OCI-LY1 (cell line): ENCODE measurements at regions not wholly inside any gene's neighbourhood (a gene's known extent, or its start where the extent isn't known, plus 50 kb on each side); places are given as distances from the start of the nearest gene placed in this dataset.

Source experiments
- H2AFZ ChIP-seq: fragments of 200-600 bp; sonication (generic), shearing (Covaris generic); 2 replicates; pipeline ENCODE4 v1.6.0; 2014; ENCODE audit warnings: antibody characterized with exemption, mild to moderate bottlenecking, low read length
- H3F3A ChIP-seq: fragments of 200-600 bp; sonication (generic), shearing (Covaris generic); 2 replicates; pipeline ENCODE4 v1.6.0; 2014; ENCODE audit warnings: mild to moderate bottlenecking, antibody characterized with exemption, low read length, moderate library complexity; ENCODE audit not compliant: insufficient read depth
- H3K27ac ChIP-seq: fragments of 200-600 bp; sonication (generic); 2 replicates; pipeline ENCODE4 v1.5.1; 2014; ENCODE audit warnings: low read length, mixed run types, mild to moderate bottlenecking, low read depth; ENCODE audit not compliant: poor library complexity, severe bottlenecking
- H3K27me3 ChIP-seq: fragments of 200-600 bp; sonication (generic); 2 replicates; pipeline ENCODE4 v1.6.0; 2014; ENCODE audit warnings: antibody characterized with exemption, mild to moderate bottlenecking, low read length, moderate library complexity; ENCODE audit not compliant: insufficient read depth
- H3K36me3 ChIP-seq: fragments of 200-600 bp; sonication (generic); 2 replicates; pipeline ENCODE4 v1.6.1; 2014; ENCODE audit warnings: mild to moderate bottlenecking, antibody characterized with exemption, low read length, moderate library complexity, mixed read lengths; ENCODE audit not compliant: insufficient read depth
- H3K4me1 ChIP-seq: fragments of 200-600 bp; sonication (generic); 2 replicates; pipeline ENCODE4 v1.5.1; 2014; ENCODE audit warnings: mild to moderate bottlenecking, low read length, moderate library complexity; ENCODE audit not compliant: insufficient read depth, severe bottlenecking
- H3K4me2 ChIP-seq: fragments of 200-600 bp; sonication (generic), shearing (Covaris generic); 2 replicates; pipeline ENCODE4 v1.6.1; 2014; ENCODE audit warnings: low read length
- H3K4me3 ChIP-seq: fragments of 200-600 bp; sonication (generic); 2 replicates; pipeline ENCODE4 v1.5.1; 2014; ENCODE audit warnings: low read length, low read depth, mild to moderate bottlenecking, mixed read lengths; ENCODE audit not compliant: poor library complexity, severe bottlenecking
- H3K79me2 ChIP-seq: fragments of 200-600 bp; shearing (Covaris generic); 2 replicates; pipeline ENCODE4 v1.6.1; 2016; ENCODE audit warnings: mixed run types, low read length, mixed read lengths; ENCODE audit not compliant: insufficient read depth
- H3K9ac ChIP-seq: fragments of 200-600 bp; sonication (generic), shearing (Covaris generic); 2 replicates; pipeline ENCODE4 v1.6.1; 2014; ENCODE audit warnings: mild to moderate bottlenecking, low read length, mixed read lengths
- H3K9me2 ChIP-seq: fragments of 200-600 bp; sonication (generic), shearing (Covaris generic); 2 replicates; pipeline ENCODE4 v1.6.1; 2014; ENCODE audit warnings: low read depth, mild to moderate bottlenecking, low read length, mixed read lengths
- H3K9me3 ChIP-seq: fragments of 200-600 bp; shearing (Covaris generic); 2 replicates; pipeline ENCODE4 v1.6.1; 2014; ENCODE audit warnings: low read length, mixed read lengths
- H4K20me1 ChIP-seq: fragments of 200-600 bp; sonication (generic), shearing (Covaris generic); 2 replicates; pipeline ENCODE4 v1.6.0; 2016; ENCODE audit warnings: mild to moderate bottlenecking, low read length; ENCODE audit not compliant: insufficient read depth
- CTCF ChIP-seq: fragments of 200-600 bp; sonication (generic), shearing (Covaris generic); IDR thresholded peaks from 2 replicates; pipeline ENCODE4 v1.5.1; 2017; ENCODE audit warnings: mild to moderate bottlenecking, antibody characterized with exemption, low read length, moderate library complexity, mixed read lengths
- EZH2 ChIP-seq: fragments of 200-600 bp; sonication (generic), shearing (Covaris generic); IDR thresholded peaks from 2 replicates; pipeline ENCODE4 v1.8.0; 2017; ENCODE audit warnings: borderline replicate concordance, mixed run types, mild to moderate bottlenecking, antibody characterized with exemption, low read length, moderate library complexity, mixed read lengths

GRCh38 chr2:176745543-176746200, 466.9 kb upstream of the HNRNPA3 start:
- Histone ChIP-seq H3K9ac (no peak overlapping the region), H3K27ac (no peak overlapping the region)

DNA sequence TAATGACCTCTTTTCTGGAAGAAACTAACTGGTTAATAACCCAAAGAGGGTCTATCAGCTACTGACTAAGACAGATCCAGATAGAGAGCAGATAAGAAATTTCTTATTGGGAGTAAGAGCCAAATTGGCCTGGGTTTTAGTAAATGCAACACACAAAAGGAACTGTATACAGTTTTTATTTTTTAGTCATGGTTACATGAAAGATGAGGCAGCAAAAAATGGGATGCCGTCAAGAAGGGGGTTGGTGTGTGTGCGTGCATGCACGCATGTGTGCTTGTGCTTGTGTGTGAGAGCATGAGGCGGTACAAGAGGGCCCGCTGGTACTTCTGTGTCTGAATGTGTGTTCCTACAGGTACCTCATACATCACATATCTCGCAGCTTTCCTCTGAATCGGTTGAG, 466.2 kb upstream of the HNRNPA3 start:
- no peaks in the 10 kb centered on the region for H3F3A ChIP-seq
- H2AFZ ChIP-seq, result no peak overlapping the region
- H3K4me3 ChIP-seq, result no peak overlapping the region
- no peaks in the 10 kb centered on the region for H3K9me2 ChIP-seq
- H3K4me1 ChIP-seq, result no peaks in the 10 kb centered on the region
- TF ChIP-seq CTCF (no peak), EZH2 (no peak)
- no peak overlapping the region for H3K4me2 ChIP-seq
- H3K27me3 ChIP-seq, result no peaks in the 10 kb centered on the region
- no peaks in the 10 kb centered on the region for H3K79me2 ChIP-seq
- no peaks in the 10 kb centered on the region for H3K36me3 ChIP-seq
- no peaks in the 10 kb centered on the region for H4K20me1 ChIP-seq
- H3K9ac ChIP-seq, result no peak overlapping the region
- H3K27ac ChIP-seq, result no peak overlapping the region
- H3K9me3 ChIP-seq, result no peaks in the 10 kb centered on the region

More at GRCh38 chr2:176745543-176746200, 466.9 kb upstream of the HNRNPA3 start:
- Histone ChIP-seq H3K27me3 (no peaks in the 10 kb centered on the region), H3K4me2 (no peak overlapping the region), H3K79me2 (no peaks in the 10 kb centered on the region), H3K9me3 (no peaks in the 10 kb centered on the region), H3F3A (no peaks in the 10 kb centered on the region), H4K20me1 (no peaks in the 10 kb centered on the region), H3K9me2 (no peaks in the 10 kb centered on the region), H2AFZ (no peak overlapping the region), H3K4me3 (no peak overlapping the region), H3K4me1 (no peaks in the 10 kb centered on the region), H3K36me3 (no peaks in the 10 kb centered on the region)
- no peak for TF ChIP-seq CTCF
- TF ChIP-seq EZH2, result no peak

DNA sequence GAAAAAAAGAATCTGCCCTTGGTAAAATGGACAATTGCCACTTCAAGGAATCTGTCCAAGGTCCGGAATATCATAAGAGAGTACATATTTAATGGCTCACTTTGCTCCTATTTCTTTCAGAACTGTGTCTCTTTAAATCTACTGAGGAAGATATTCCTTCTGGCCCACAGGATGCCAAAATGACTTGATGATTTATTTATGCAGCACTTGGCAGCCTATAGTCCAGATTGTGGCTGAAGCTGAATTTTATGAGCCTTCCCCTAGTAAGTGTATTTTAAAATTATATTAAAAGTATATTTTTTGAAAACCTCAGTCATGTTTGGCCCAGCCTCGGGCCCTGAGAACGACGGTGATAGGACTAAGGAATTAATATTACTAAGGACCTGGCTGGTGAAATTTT, 465.1 kb upstream of the HNRNPA3 start:
- H2AFZ ChIP-seq, result no peak overlapping the region
- no peaks in the 10 kb centered on the region for H3K36me3 ChIP-seq
- TF ChIP-seq EZH2 (no peak), CTCF (no peak)
- H3K79me2 ChIP-seq, result no peaks in the 10 kb centered on the region
- H4K20me1 ChIP-seq, result no peaks in the 10 kb centered on the region
- H3K4me1 ChIP-seq, result no peaks in the 10 kb centered on the region
- H3F3A ChIP-seq, result no peaks in the 10 kb centered on the region
- H3K4me2 ChIP-seq, result no peak overlapping the region
- no peaks in the 10 kb centered on the region for H3K27me3 ChIP-seq
- no peaks in the 10 kb centered on the region for H3K9me2 ChIP-seq
- H3K27ac ChIP-seq, result no peak overlapping the region
- no peak overlapping the region for H3K9ac ChIP-seq
- no peak overlapping the region for H3K4me3 ChIP-seq
- H3K9me3 ChIP-seq, result no peaks in the 10 kb centered on the region
